ENCODE measurements at regions not wholly inside any gene's neighbourhood (a gene's known extent, or its start where the extent isn't known, plus 50 kb on each side); places are given as distances from the start of the nearest gene placed in this dataset.

DNA sequence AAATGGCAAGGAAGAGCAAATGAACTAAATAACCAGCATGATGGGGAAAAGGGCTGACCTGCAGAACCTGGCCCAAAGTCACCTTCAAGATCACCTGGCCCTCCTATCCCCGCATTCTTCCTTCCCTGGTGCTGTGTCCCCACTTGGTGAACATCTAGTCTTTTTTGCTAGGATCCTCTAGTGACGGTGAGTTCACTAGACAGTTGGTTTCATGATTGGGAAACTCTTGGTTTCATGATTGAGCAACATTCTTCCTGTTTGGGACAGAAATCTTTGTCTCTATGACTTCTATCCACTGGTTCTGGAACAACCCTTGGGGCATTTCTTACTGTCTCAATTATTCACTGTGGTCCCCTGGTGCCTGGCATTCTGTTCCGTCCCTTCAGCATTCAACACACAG, 50.2 kb upstream of the DAB2IP start:
- intact Hi-C loops (cut with micrococcal nuclease; ENCODE audit: unreplicated experiment) = no loop called here
- TF ChIP-seq CTCF (conservative IDR thresholded peaks at IDR 0.05; ENCODE audit: low read depth, low read length) (no peak), EZH2 (IDR thresholded peaks at IDR 0.05; ENCODE audit: borderline replicate concordance, low read depth, low read length, poor library complexity, severe bottlenecking) (no peak)
- DNase-seq (ENCODE audit: low spot score) = no peak
- Histone ChIP-seq H3K9me3 (ENCODE audit: low read depth, low read length, poor library complexity, severe bottlenecking) (peaks cover 6% of the 10 kb centered on the region), H3K27ac (ENCODE audit: low read depth, low read length, poor library complexity, severe bottlenecking) (no peak overlapping the region), H3K4me3 (ENCODE audit: low read depth, low read length, poor library complexity, severe bottlenecking) (no peak overlapping the region), H3K4me1 (ENCODE audit: insufficient read depth, low read length, poor library complexity, severe bottlenecking) (no peaks in the 10 kb centered on the region), H3K36me3 (ENCODE audit: insufficient read depth, low read length, poor library complexity, severe bottlenecking) (no peaks in the 10 kb centered on the region), H3K27me3 (replicated peaks; ENCODE audit: insufficient read depth, low read depth, low read length, poor library complexity) (peaks cover 60% of the 10 kb centered on the region)
- ChIA-PET CTCF (no interaction called here), POLR2A (ENCODE audit: low non-redundant PET) (no interaction called here)
- BruUV-seq (replicated peaks) = no TSS peak

All from A673 (cell line).